ENCODE measurements at regions not wholly inside any gene's neighbourhood (a gene's known extent, or its start where the extent isn't known, plus 50 kb on each side); places are given as distances from the start of the nearest gene placed in this dataset.

- DNase-seq = no peak
- TF ChIP-seq CTCF (IDR thresholded peaks at IDR 0.05) (no peak), POLR2A (IDR thresholded peaks at IDR 0.05) (no peak)
- Histone ChIP-seq H3K9me3 (no peaks in the 10 kb centered on the region), H3K27ac (no peak overlapping the region), H3K4me1 (no peaks in the 10 kb centered on the region), H3K27me3 (no peaks in the 10 kb centered on the region), H3K36me3 (no peaks in the 10 kb centered on the region), H3K4me3 (replicated peaks in 1 of 3) (no peak overlapping the region)
- intact Hi-C loops (cut with DNase I) = no loop called here
- 79% methylated on average over 2 of the region's 2 CpGs for WGBS, 2 donors
These were observed 205.3 kb upstream of the TCF21 start for GRCh38 chr6:133683606-133684005.

- Histone ChIP-seq H3K27me3 (no peaks in the 10 kb centered on the region), H3K4me3 (replicated peaks in 1 of 3) (no peak overlapping the region), H3K36me3 (no peaks in the 10 kb centered on the region), H3K27ac (no peak overlapping the region), H3K9me3 (no peaks in the 10 kb centered on the region), H3K4me1 (no peaks in the 10 kb centered on the region)
- no peak for DNase-seq
- TF ChIP-seq CTCF (IDR thresholded peaks at IDR 0.05) (no peak), POLR2A (IDR thresholded peaks at IDR 0.05) (no peak)
- WGBS, 2 donors = 69 to 74% methylated on average over 5 of the region's 5 CpGs
- intact Hi-C loops (cut with DNase I) = no loop called here
These were observed 200.0 kb upstream of the TCF21 start for GRCh38 chr6:133688705-133689492.

- H3K4me3 ChIP-seq (replicated peaks in 1 of 3) = no peak overlapping the region
- no peaks in the 10 kb centered on the region for H3K27me3 ChIP-seq
- no peaks in the 10 kb centered on the region for H3K36me3 ChIP-seq
- TF ChIP-seq POLR2A (IDR thresholded peaks at IDR 0.05) = no peak
- no peak for TF ChIP-seq CTCF (IDR thresholded peaks at IDR 0.05)
- no peaks in the 10 kb centered on the region for H3K4me1 ChIP-seq
- no peaks in the 10 kb centered on the region for H3K9me3 ChIP-seq
- intact Hi-C loops (cut with DNase I) = no loop called here
- WGBS, 2 donors = 74 to 80% methylated on average over 5 of the region's 5 CpGs
- no peak overlapping the region for H3K27ac ChIP-seq
- no peak for DNase-seq
These were observed 199.1 kb upstream of the TCF21 start for GRCh38 chr6:133689863-133690262.

GRCh38 chr6:133693565-133693964 lies 195.3 kb upstream of the TCF21 start:
- no peak for TF ChIP-seq POLR2A (IDR thresholded peaks at IDR 0.05)
- no peak for TF ChIP-seq CTCF (IDR thresholded peaks at IDR 0.05)

GRCh38 chr6:133697185-133697584 lies 191.7 kb upstream of the TCF21 start:
- DNase-seq = no peak
- intact Hi-C loops (cut with DNase I) = no loop called here
- no peaks in the 10 kb centered on the region for H3K36me3 ChIP-seq
- no peak overlapping the region for H3K4me3 ChIP-seq (replicated peaks in 1 of 3)
- no peaks in the 10 kb centered on the region for H3K27me3 ChIP-seq
- no peak overlapping the region for H3K27ac ChIP-seq
- no peaks in the 10 kb centered on the region for H3K9me3 ChIP-seq
- no peak for TF ChIP-seq CTCF (IDR thresholded peaks at IDR 0.05)
- no peak for TF ChIP-seq POLR2A (IDR thresholded peaks at IDR 0.05)
- H3K4me1 ChIP-seq = no peaks in the 10 kb centered on the region

More at GRCh38 chr6:133693565-133693964, 195.3 kb upstream of the TCF21 start:
- Histone ChIP-seq H3K36me3 (no peaks in the 10 kb centered on the region), H3K4me3 (replicated peaks in 1 of 3) (no peak overlapping the region), H3K9me3 (no peaks in the 10 kb centered on the region), H3K27ac (no peak overlapping the region), H3K4me1 (no peaks in the 10 kb centered on the region), H3K27me3 (no peaks in the 10 kb centered on the region)
- WGBS, 2 donors = 94 to 100% methylated on average over 1 of the region's 1 CpG
- no peak for DNase-seq
- intact Hi-C loops (cut with DNase I) = no loop called here
